GM12878 (cell line): ENCODE measurements at regions not wholly inside any gene's neighbourhood (a gene's known extent, or its start where the extent isn't known, plus 50 kb on each side); places are given as distances from the start of the nearest gene placed in this dataset.

ENCODE experiments used
- ATAC-seq: fragments of 200-7000 bp; cut with Tn5 transposase; 3 replicates; pipeline ENCODE4 v1.9.1; 2020; ENCODE audit warnings: mild to moderate bottlenecking, moderate library complexity
- BruUV-seq: library from RNA; stranded (reverse); fragments of 400-500 nt; replicated peaks from 2 replicates; lab custom pipeline; 2021; lab: Mats Ljungman, UMichigan
- CTCF ChIA-PET: fragments of 300-600 bp; sonication (Branson Sonifier 250); formaldehyde crosslinking; extraction: SDS; loops from one replicate; lab custom pipeline; 2021; ENCODE audit warnings: inconsistent platforms; lab: Yijun Ruan, JAX
- POLR2A ChIA-PET: fragments of 350-600 bp; formaldehyde crosslinking; extraction: SDS; loops from one replicate; lab custom pipeline; 2021; ENCODE audit warnings: inconsistent platforms; lab: Charles Lee
- RAD21 ChIA-PET: fragments of 300-600 bp; sonication (Branson Sonifier 250); formaldehyde crosslinking; loops from one replicate; lab custom pipeline; 2023; ENCODE audit warnings: antibody characterized with exemption; ENCODE audit not compliant: unreplicated experiment; lab: Charles Lee
- SMC1A ChIA-PET: fragments of 300-600 bp; sonication (Branson Sonifier 250); formaldehyde crosslinking; loops from one replicate; lab custom pipeline; 2023; ENCODE audit not compliant: unreplicated experiment, uncharacterized antibody; lab: Charles Lee
- DNase-seq: peaks from one replicate; pipeline ENCODE4 v3.0.0-alpha.2; 2011; ENCODE audit warnings: low read depth, low spot score
- FAIRE-seq: peaks from 3 replicates; lab custom pipeline; 2011; peaks lifted over from hg19 to GRCh38; lab: Jason Lieb, UNC
- H2AFZ ChIP-seq: 2 replicates; pipeline ENCODE4 v1.6.0; 2011; ENCODE audit warnings: low read depth, low read length, control low read depth; ENCODE audit not compliant: control insufficient read depth
- H3K27ac ChIP-seq: 2 replicates; pipeline ENCODE4 v1.5.1; 2011; ENCODE audit warnings: control low read depth; ENCODE audit not compliant: control insufficient read depth, insufficient read depth
- H3K27me3 ChIP-seq, 2 experiments: replicated peaks in 1 of 2; 2 replicates each; pipeline versions ENCODE4 v1.6.0 to v1.6.1; 2011; ENCODE audit warnings: low read length in 1 of 2; ENCODE audit not compliant: control insufficient read depth in 2 of 2, insufficient read depth in 2 of 2
- H3K36me3 ChIP-seq, 2 experiments: 2 replicates each; pipeline ENCODE4 v1.5.1; 2011; ENCODE audit warnings: low read length in 1 of 2; ENCODE audit not compliant: control insufficient read depth in 2 of 2, insufficient read depth in 2 of 2
- H3K4me1 ChIP-seq: 2 replicates; pipeline ENCODE4 v1.6.1; 2011; ENCODE audit warnings: mild to moderate bottlenecking, low read length, moderate library complexity, mixed read lengths; ENCODE audit not compliant: control insufficient read depth, insufficient read depth
- H3K4me2 ChIP-seq: 2 replicates; pipeline ENCODE4 v1.6.0; 2011; ENCODE audit warnings: control low read depth; ENCODE audit not compliant: control insufficient read depth, insufficient read depth
- H3K4me3 ChIP-seq: fragments of 200-600 bp; sonication (generic); 2 replicates; pipeline ENCODE4 v1.5.1; 2016
- H3K79me2 ChIP-seq: 2 replicates; pipeline ENCODE4 v1.6.0; 2011; ENCODE audit warnings: low read length; ENCODE audit not compliant: control insufficient read depth, insufficient read depth
- H3K9ac ChIP-seq: 2 replicates; pipeline ENCODE4 v1.8.0; 2011; ENCODE audit warnings: low read length, control low read depth, mixed read lengths; ENCODE audit not compliant: control insufficient read depth, insufficient read depth
- H3K9me3 ChIP-seq: replicated peaks from 3 replicates; pipeline ENCODE4 v1.5.1; 2011; ENCODE audit warnings: mild to moderate bottlenecking, low read length; ENCODE audit not compliant: control insufficient read depth, insufficient read depth
- H4K20me1 ChIP-seq: 2 replicates; pipeline ENCODE4 v1.6.0; 2011; ENCODE audit not compliant: control insufficient read depth, insufficient read depth
- CHD1 ChIP-seq: IDR thresholded peaks from 2 replicates; pipeline ENCODE4 v1.6.1; 2012; ENCODE audit warnings: low read depth, low read length, improper control_type of control experiment
- EP300 ChIP-seq, 2 experiments: fragments of 150-350 bp in 1 of 2; IDR thresholded peaks; 2 replicates each; pipeline ENCODE4 v1.6.1; 2011 to 2012; ENCODE audit warnings: low read depth in 2 of 2, low read length in 2 of 2, borderline replicate concordance in 1 of 2, improper control_type of control experiment in 1 of 2, inconsistent platforms in 1 of 2; ENCODE audit not compliant: control insufficient read depth in 1 of 2
- HDAC6 ChIP-seq: fragments of 200-600 bp; sonication (generic); IDR thresholded peaks from one replicate; pipeline ENCODE4 v1.8.0; 2017; ENCODE audit warnings: antibody characterized with exemption; ENCODE audit not compliant: unreplicated experiment
- KAT2A ChIP-seq: conservative IDR thresholded peaks from 2 replicates; pipeline ENCODE4 v1.6.1; 2011; ENCODE audit warnings: low read depth, low read length; ENCODE audit not compliant: control insufficient read depth
- NFYA ChIP-seq: IDR thresholded peaks from 2 replicates; pipeline ENCODE4 v1.6.1; 2011; ENCODE audit warnings: low read depth, mild to moderate bottlenecking, low read length, improper control_type of control experiment, borderline replicate concordance
- NFYB ChIP-seq: IDR thresholded peaks from 2 replicates; pipeline ENCODE4 v1.6.1; 2011; ENCODE audit warnings: low read depth, mild to moderate bottlenecking, low read length, improper control_type of control experiment, moderate library complexity; ENCODE audit not compliant: insufficient read depth
- NR2C2 ChIP-seq: IDR thresholded peaks from 2 replicates; pipeline ENCODE4 v1.6.1; 2011; ENCODE audit warnings: borderline replicate concordance, low read depth; ENCODE audit not compliant: control insufficient read depth, insufficient read length
- POLR2AphosphoS2 ChIP-seq: IDR thresholded peaks from 2 replicates; pipeline ENCODE4 v1.6.1; 2011; ENCODE audit warnings: low read depth, mild to moderate bottlenecking, low read length, improper control_type of control experiment, moderate library complexity
- SIX5 ChIP-seq: IDR thresholded peaks from 2 replicates; pipeline ENCODE4 v1.6.1; 2011; ENCODE audit warnings: mild to moderate bottlenecking, low read depth, low read length, moderate library complexity; ENCODE audit not compliant: severe bottlenecking
- SP1 ChIP-seq: IDR thresholded peaks from one replicate; pipeline ENCODE4 v1.6.1; 2011; ENCODE audit warnings: low read depth, low read length
- SPI1 ChIP-seq: IDR thresholded peaks from 2 replicates; pipeline ENCODE4 v1.6.1; 2011; ENCODE audit warnings: low read depth, mild to moderate bottlenecking, low read length, moderate library complexity, borderline replicate concordance; ENCODE audit not compliant: insufficient read depth
- SREBF1 ChIP-seq: IDR thresholded peaks from 2 replicates; pipeline ENCODE4 v1.6.1; 2012; ENCODE audit warnings: mild to moderate bottlenecking, low read length
- SREBF2 ChIP-seq: IDR thresholded peaks from 2 replicates; pipeline ENCODE4 v1.6.1; 2012; ENCODE audit warnings: mild to moderate bottlenecking, low read length
- ZBED1 ChIP-seq: IDR thresholded peaks from 2 replicates; pipeline ENCODE4 v1.6.1; 2016; ENCODE audit warnings: borderline replicate concordance
- ZNF217 ChIP-seq: fragments of 450-650 bp; IDR thresholded peaks from 2 replicates; pipeline ENCODE4 v1.6.1; 2017; ENCODE audit warnings: antibody characterized with exemption, mild to moderate bottlenecking
- ZSCAN29 ChIP-seq: fragments of 450-650 bp; IDR thresholded peaks from 2 replicates; pipeline ENCODE4 v1.6.1; 2017; ENCODE audit warnings: mild to moderate bottlenecking, moderate library complexity
- WGBS: methylation state at CpG from one replicate; pipeline ENCODE4 v1.1.6; 2016; ENCODE audit warnings: low lambda C conversion rate; ENCODE audit not compliant: insufficient replicate concordance, insufficient coverage; ENCODE audit errors: missing lambda C conversion rate; 5-methylcytosine and 5-hydroxymethylcytosine counted together
- in situ Hi-C: fragments of 300-500 bp; cut with MboI; formaldehyde crosslinking; loops from 9 replicates; pipeline ENCODE4 v1.14.3; 2018; ENCODE audit warnings: mixed read lengths
- intact Hi-C: fragments of 100-400 bp; cut with micrococcal nuclease; formaldehyde crosslinking; loops from one replicate; pipeline ENCODE4 v1.14.2; 2022; ENCODE audit not compliant: unreplicated experiment
- TF ChIP-seq, protein P1 (sequence below): IDR thresholded peaks from 2 replicates; pipeline ENCODE4 v1.6.1; 2011; ENCODE audit warnings: low read depth, low read length, improper control_type of control experiment, borderline replicate concordance
- TF ChIP-seq, protein P2 (sequence below): IDR thresholded peaks from 2 replicates; pipeline ENCODE4 v1.6.1; 2011; ENCODE audit warnings: borderline replicate concordance, low read depth, mild to moderate bottlenecking, moderate library complexity, mixed read lengths, low read length; ENCODE audit not compliant: insufficient read depth; ENCODE audit errors: extremely low read length
- TF ChIP-seq, protein P3 (sequence below): fragments of 450-650 bp; IDR thresholded peaks from 2 replicates; pipeline ENCODE4 v1.6.1; 2018; ENCODE audit warnings: borderline replicate concordance, mild to moderate bottlenecking; ENCODE audit not compliant: partially characterized antibody

- DNase-seq (no peak), ATAC-seq (no peak), FAIRE-seq (no peak)
- H3K36me3 ChIP-seq, result peaks cover 0 to 2% of the 10 kb centered on the region in 2 experiments; a peak in 2 of 4 replicates
- no peak overlapping the region for H3K4me3 ChIP-seq
- ChIA-PET RAD21 (no interaction called here), SMC1A (no interaction called here), CTCF (no interaction called here), POLR2A (no interaction called here)
- H2AFZ ChIP-seq, result no peak overlapping the region
- peaks cover 71% of the 10 kb centered on the region for H3K9me3 ChIP-seq
- no peaks in the 10 kb centered on the region for H4K20me1 ChIP-seq
- H3K27me3 ChIP-seq, result no peaks in the 10 kb centered on the region
- H3K4me1 ChIP-seq, result no peaks in the 10 kb centered on the region
- no peak overlapping the region for H3K27ac ChIP-seq
- no peaks in the 10 kb centered on the region for H3K79me2 ChIP-seq
- 63% methylated on average over 10 of the region's 10 CpGs for WGBS
- H3K9ac ChIP-seq, result no peak overlapping the region
- no peak overlapping the region for H3K4me2 ChIP-seq
- in situ Hi-C loops (no loop called here), intact Hi-C loops (no loop called here)
- BruUV-seq, result no TSS peak
- no peak for TF ChIP-seq HDAC6
- no peak for TF ChIP-seq SPI1
- TF ChIP-seq ZBED1, result no peak
- TF ChIP-seq SIX5, result no peak
- no peak for TF ChIP-seq NR2C2
- no peak for TF ChIP-seq SP1
- TF ChIP-seq KAT2A, result no peak
- TF ChIP-seq, protein P1, sequence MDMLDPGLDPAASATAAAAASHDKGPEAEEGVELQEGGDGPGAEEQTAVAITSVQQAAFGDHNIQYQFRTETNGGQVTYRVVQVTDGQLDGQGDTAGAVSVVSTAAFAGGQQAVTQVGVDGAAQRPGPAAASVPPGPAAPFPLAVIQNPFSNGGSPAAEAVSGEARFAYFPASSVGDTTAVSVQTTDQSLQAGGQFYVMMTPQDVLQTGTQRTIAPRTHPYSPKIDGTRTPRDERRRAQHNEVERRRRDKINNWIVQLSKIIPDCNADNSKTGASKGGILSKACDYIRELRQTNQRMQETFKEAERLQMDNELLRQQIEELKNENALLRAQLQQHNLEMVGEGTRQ, result no peak
- TF ChIP-seq, protein P2, sequence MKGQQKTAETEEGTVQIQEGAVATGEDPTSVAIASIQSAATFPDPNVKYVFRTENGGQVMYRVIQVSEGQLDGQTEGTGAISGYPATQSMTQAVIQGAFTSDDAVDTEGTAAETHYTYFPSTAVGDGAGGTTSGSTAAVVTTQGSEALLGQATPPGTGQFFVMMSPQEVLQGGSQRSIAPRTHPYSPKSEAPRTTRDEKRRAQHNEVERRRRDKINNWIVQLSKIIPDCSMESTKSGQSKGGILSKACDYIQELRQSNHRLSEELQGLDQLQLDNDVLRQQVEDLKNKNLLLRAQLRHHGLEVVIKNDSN, result no peak
- TF ChIP-seq CHD1, result no peak
- TF ChIP-seq ZSCAN29, result no peak
- TF ChIP-seq POLR2AphosphoS2, result no peak
- no peak for TF ChIP-seq NFYA
- TF ChIP-seq EP300 (IDR thresholded peaks at IDR 0.05; ENCODE audit: borderline replicate concordance in 1 of 2, control insufficient read depth in 1 of 2, low read depth in 2 of 2, low read length in 2 of 2), result no peak
- TF ChIP-seq ZNF217, result no peak
- TF ChIP-seq SREBF1, result no peak
- no peak for TF ChIP-seq NFYB
- TF ChIP-seq SREBF2, result no peak
- TF ChIP-seq, protein P3, sequence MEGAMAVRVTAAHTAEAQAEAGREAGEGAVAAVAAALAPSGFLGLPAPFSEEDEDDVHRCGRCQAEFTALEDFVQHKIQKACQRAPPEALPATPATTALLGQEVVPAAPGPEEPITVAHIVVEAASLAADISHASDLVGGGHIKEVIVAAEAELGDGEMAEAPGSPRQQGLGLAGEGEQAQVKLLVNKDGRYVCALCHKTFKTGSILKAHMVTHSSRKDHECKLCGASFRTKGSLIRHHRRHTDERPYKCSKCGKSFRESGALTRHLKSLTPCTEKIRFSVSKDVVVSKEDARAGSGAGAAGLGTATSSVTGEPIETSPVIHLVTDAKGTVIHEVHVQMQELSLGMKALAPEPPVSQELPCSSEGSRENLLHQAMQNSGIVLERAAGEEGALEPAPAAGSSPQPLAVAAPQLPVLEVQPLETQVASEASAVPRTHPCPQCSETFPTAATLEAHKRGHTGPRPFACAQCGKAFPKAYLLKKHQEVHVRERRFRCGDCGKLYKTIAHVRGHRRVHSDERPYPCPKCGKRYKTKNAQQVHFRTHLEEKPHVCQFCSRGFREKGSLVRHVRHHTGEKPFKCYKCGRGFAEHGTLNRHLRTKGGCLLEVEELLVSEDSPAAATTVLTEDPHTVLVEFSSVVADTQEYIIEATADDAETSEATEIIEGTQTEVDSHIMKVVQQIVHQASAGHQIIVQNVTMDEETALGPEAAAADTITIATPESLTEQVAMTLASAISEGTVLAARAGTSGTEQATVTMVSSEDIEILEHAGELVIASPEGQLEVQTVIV, result no peak
Observed at GRCh38 chr15:25068696-25069095, 113.9 kb downstream of the SNRPN start.
